ENCODE measurements at regions not wholly inside any gene's neighbourhood (a gene's known extent, or its start where the extent isn't known, plus 50 kb on each side); places are given as distances from the start of the nearest gene placed in this dataset.
"Not testable (repeated sequence)": the region's sequence is repeated elsewhere in the genome, so short reads cannot be mapped to it uniquely, and the experiment has no call there.

DNA sequence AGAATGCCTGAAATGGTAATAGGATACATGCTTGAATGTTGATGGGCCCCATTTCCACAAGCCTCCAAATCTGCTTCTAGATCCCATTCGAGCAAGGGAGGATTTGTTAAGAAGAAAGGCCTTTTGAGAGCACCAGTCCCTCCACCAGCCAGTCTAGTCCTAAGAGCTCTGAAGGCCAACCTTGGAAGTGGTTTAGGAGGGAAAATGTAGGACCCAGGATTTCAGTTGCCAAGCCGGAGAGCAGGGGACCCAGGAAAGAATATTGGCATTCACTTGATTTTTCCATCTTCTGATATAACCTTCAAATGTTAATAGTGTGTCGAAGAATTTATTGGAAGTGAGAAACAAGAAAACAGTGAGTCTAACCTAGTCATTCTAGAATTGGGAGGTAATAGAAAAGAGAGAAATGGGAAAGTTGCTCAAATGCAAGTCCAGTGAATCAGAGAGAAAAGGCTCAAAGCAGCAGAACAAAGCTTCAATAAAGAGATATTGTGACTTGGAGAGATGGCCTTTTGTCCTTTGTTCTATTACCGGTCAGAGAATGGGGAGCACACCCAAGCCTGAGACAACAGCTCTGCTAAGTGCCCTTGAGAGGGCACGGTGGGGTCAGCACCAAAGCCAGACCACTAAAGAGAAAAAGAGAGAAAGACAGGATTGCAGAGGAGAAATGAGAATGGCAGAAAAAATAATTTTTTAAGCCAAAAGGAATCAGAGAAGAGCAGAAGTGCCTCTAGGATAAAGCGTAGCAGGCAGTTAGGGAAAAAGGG, 130.0 kb downstream of the SPDYE17 start:
- H2AK9ac ChIP-seq (replicated peaks; ENCODE audit: low read depth, low read length, poor library complexity); H3K14ac ChIP-seq (replicated peaks; ENCODE audit: low read depth, low read length); H2BK20ac ChIP-seq (ENCODE audit: low read depth, low read length); H3K9me3 ChIP-seq (ENCODE audit: control insufficient read depth, insufficient read depth, low read length); H3K18ac ChIP-seq (ENCODE audit: low read depth, low read length); POLR2A ChIA-PET (ENCODE audit: unreplicated experiment); H3K9ac ChIP-seq (ENCODE audit: low read depth, low read length); in situ Hi-C loops (cut with MboI; ENCODE audit: low sequenced_read_pairs); H3K4me1 ChIP-seq (ENCODE audit: control insufficient read depth, insufficient read depth, low read length); H3K4me2 ChIP-seq (ENCODE audit: low read depth, low read length); BruUV-seq (replicated peaks); H4K91ac ChIP-seq (ENCODE audit: insufficient read depth, low read depth, low read length); H3K23ac ChIP-seq (ENCODE audit: low read depth, low read length); H2BK5ac ChIP-seq (ENCODE audit: low read depth, low read length, poor library complexity, severe bottlenecking); H3K36me3 ChIP-seq (ENCODE audit: control insufficient read depth, insufficient read depth, low read length); ATAC-seq (ENCODE audit: low read depth); H2AK5ac ChIP-seq (ENCODE audit: low read depth, low read length); H3K9me1 ChIP-seq (ENCODE audit: insufficient read depth, low read length); H2AFZ ChIP-seq (replicated peaks; ENCODE audit: low read length, poor library complexity); H3K4me3 ChIP-seq (ENCODE audit: insufficient read depth, low read depth, low read length); H3K27ac ChIP-seq (ENCODE audit: insufficient read depth, low read length); DNase-seq; H3K56ac ChIP-seq (ENCODE audit: extremely low read depth, insufficient read depth, low read length); H3K4ac ChIP-seq (ENCODE audit: low read depth, low read length); H4K8ac ChIP-seq (ENCODE audit: low read depth in 2 of 2, low read length in 2 of 2); CTCF ChIA-PET; H2BK120ac ChIP-seq (ENCODE audit: low read depth, low read length); H3K79me1 ChIP-seq (ENCODE audit: low read depth in 1 of 2, low read length in 2 of 2); H4K20me1 ChIP-seq (ENCODE audit: insufficient read depth, low read length); dilution Hi-C loops (cut with HindIII; ENCODE audit: low sequenced_read_pairs, unreplicated experiment); intact Hi-C loops (cut with micrococcal nuclease); H3K27me3 ChIP-seq (ENCODE audit: control insufficient read depth, insufficient read depth, low read length): not testable (repeated sequence)
- no CpG with 5 or more reads among the region's 6 CpGs for whole genome bisulfite sequencing, 2 experiments (ENCODE audit: extremely low coverage in 2 of 2, insufficient read length in 1 of 2)
- 0 out of 3 replicates have a peak overlapping the region, but pooled peaks have one; percentile 13 for H2BK15ac ChIP-seq (ENCODE audit: low read depth, low read length)
- H4K5ac ChIP-seq (ENCODE audit: low read depth, low read length): peak overlapping the region; percentile 56; the same call in 1 of the 2 replicates

- H2AFZ ChIP-seq (replicated peaks; ENCODE audit: low read length, poor library complexity); H3K27me3 ChIP-seq (ENCODE audit: control insufficient read depth, insufficient read depth, low read length); POLR2A ChIA-PET (ENCODE audit: unreplicated experiment); DNase-seq; H3K56ac ChIP-seq (ENCODE audit: extremely low read depth, insufficient read depth, low read length); CTCF ChIA-PET; H3K9ac ChIP-seq (ENCODE audit: low read depth, low read length); ATAC-seq (ENCODE audit: low read depth); H4K20me1 ChIP-seq (ENCODE audit: insufficient read depth, low read length); H3K18ac ChIP-seq (ENCODE audit: low read depth, low read length); H2BK5ac ChIP-seq (ENCODE audit: low read depth, low read length, poor library complexity, severe bottlenecking); H3K27ac ChIP-seq (ENCODE audit: insufficient read depth, low read length); BruUV-seq (replicated peaks); dilution Hi-C loops (cut with HindIII; ENCODE audit: low sequenced_read_pairs, unreplicated experiment); H3K4me3 ChIP-seq (ENCODE audit: insufficient read depth, low read depth, low read length); H3K36me3 ChIP-seq (ENCODE audit: control insufficient read depth, insufficient read depth, low read length); H3K79me1 ChIP-seq (ENCODE audit: low read depth in 1 of 2, low read length in 2 of 2); H2BK20ac ChIP-seq (ENCODE audit: low read depth, low read length); H3K9me3 ChIP-seq (ENCODE audit: control insufficient read depth, insufficient read depth, low read length); H2BK15ac ChIP-seq (ENCODE audit: low read depth, low read length); H2AK9ac ChIP-seq (replicated peaks; ENCODE audit: low read depth, low read length, poor library complexity); intact Hi-C loops (cut with micrococcal nuclease); H4K91ac ChIP-seq (ENCODE audit: insufficient read depth, low read depth, low read length); H3K23ac ChIP-seq (ENCODE audit: low read depth, low read length); in situ Hi-C loops (cut with MboI; ENCODE audit: low sequenced_read_pairs); H3K14ac ChIP-seq (replicated peaks; ENCODE audit: low read depth, low read length); H3K4me2 ChIP-seq (ENCODE audit: low read depth, low read length); H3K9me1 ChIP-seq (ENCODE audit: insufficient read depth, low read length); H4K5ac ChIP-seq (ENCODE audit: low read depth, low read length): not testable (repeated sequence)
- peaks cover 11% of the 10 kb centered on the region for H3K4me1 ChIP-seq (ENCODE audit: control insufficient read depth, insufficient read depth, low read length)
- H2BK120ac ChIP-seq (ENCODE audit: low read depth, low read length): 0 out of 2 replicates have a peak overlapping the region, but pooled peaks have one; percentile 64
- 0 out of 4 replicates have a peak overlapping the region, but pooled peaks of 1 of the 2 experiments have one; percentile 2 for H4K8ac ChIP-seq (ENCODE audit: low read depth in 2 of 2, low read length in 2 of 2)
- peak overlapping the region; percentile 35 for H3K4ac ChIP-seq (ENCODE audit: low read depth, low read length)
- H2AK5ac ChIP-seq (ENCODE audit: low read depth, low read length): peak overlapping the region; percentile 59; the same call in 1 of the 2 replicates
- no CpG with 5 or more reads among the region's 5 CpGs for WGBS, 2 experiments (ENCODE audit: extremely low coverage in 2 of 2, insufficient read length in 1 of 2)
These were observed 133.4 kb downstream of the SPDYE17 start for GRCh38 chr7:76898807-76899206.

Measured in IMR-90 (cell line).